Cardiac septum (tissue), 1 donor: ENCODE measurements at regions not wholly inside any gene's neighbourhood (a gene's known extent, or its start where the extent isn't known, plus 50 kb on each side); places are given as distances from the start of the nearest gene placed in this dataset.

Experiments used
- DNase-seq: peaks from one replicate; pipeline ENCODE4 v3.0.0-alpha.2; 2020; ENCODE audit warnings: low spot score
- intact Hi-C: fragments of 100-400 bp; cut with DNase I; formaldehyde crosslinking; loops from one replicate; pipeline ENCODE4 v1.14.0; 2022
- donor health status: DM: no; HTN: no; CAD: no.

- no peak for DNase-seq
- intact Hi-C loops, result loop anchor here (5.0 kb wide), 1 partner anchor 370 kb away; no protein-coding TSS in a partner anchor
These were observed 105.9 kb downstream of the LBH start for GRCh38 chr2:30336978-30337841.

- intact Hi-C loops, result loop anchor here (5.0 kb wide), 1 partner anchor 369 kb away; no protein-coding TSS in a partner anchor
- DNase-seq, result no peak
These were observed 107.1 kb downstream of the LBH start for GRCh38 chr2:30338475-30338874.

GRCh38 chr2:30339071-30339470 lies 107.7 kb downstream of the LBH start:
- no peak for DNase-seq
- intact Hi-C loops, result loop anchor here (5.0 kb wide), 1 partner anchor 368 kb away; no protein-coding TSS in a partner anchor

GRCh38 chr2:30341500-30342267 lies 105.4 kb upstream of the LCLAT1 start:
- no peak for DNase-seq
- intact Hi-C loops, result no loop called here

GRCh38 chr2:30346471-30347169 lies 100.4 kb upstream of the LCLAT1 start:
- intact Hi-C loops, result loop anchor here (1.0 to 5.0 kb wide), 6 partner anchors 62 to 236 kb away; partner anchors contain the start of gene LBH
- peak; percentile 93 for DNase-seq

GRCh38 chr2:30348825-30349224 lies 98.2 kb upstream of the LCLAT1 start:
- intact Hi-C loops, result loop anchor here (5.0 kb wide), 4 partner anchors 117 to 233 kb away; partner anchors contain the start of gene LBH
- DNase-seq, result no peak

GRCh38 chr2:30349691-30350090 lies 97.4 kb upstream of the LCLAT1 start:
- intact Hi-C loops, result loop anchor here (5.0 kb wide), 4 partner anchors 117 to 233 kb away; partner anchors contain the start of gene LBH

GRCh38 chr2:30351116-30351515 lies 95.9 kb upstream of the LCLAT1 start:
- intact Hi-C loops, result no loop called here
- DNase-seq, result peak; percentile 86

More at GRCh38 chr2:30349691-30350090, 97.4 kb upstream of the LCLAT1 start:
- no peak for DNase-seq

- no peak for DNase-seq
- intact Hi-C loops, result no loop called here
These were observed 95.1 kb upstream of the LCLAT1 start for GRCh38 chr2:30351949-30352348.

GRCh38 chr2:30354150-30354549 lies 92.9 kb upstream of the LCLAT1 start:
- intact Hi-C loops, result no loop called here
- no peak for DNase-seq

- intact Hi-C loops, result no loop called here
- no peak for DNase-seq
These were observed 92.4 kb upstream of the LCLAT1 start for GRCh38 chr2:30354621-30355020.

GRCh38 chr2:30355306-30355705 lies 91.7 kb upstream of the LCLAT1 start:
- DNase-seq, result no peak
- intact Hi-C loops, result no loop called here

GRCh38 chr2:30356071-30356470 lies 91.0 kb upstream of the LCLAT1 start:
- intact Hi-C loops, result no loop called here
- DNase-seq, result peak; percentile 35

GRCh38 chr2:30356776-30357175 lies 90.3 kb upstream of the LCLAT1 start:
- intact Hi-C loops, result no loop called here
- no peak for DNase-seq

- intact Hi-C loops, result no loop called here
- DNase-seq, result no peak
These were observed 88.7 kb upstream of the LCLAT1 start for GRCh38 chr2:30358351-30358750.

- intact Hi-C loops, result loop anchor here (1.0 kb wide), 1 partner anchor 49 kb away; no protein-coding TSS in a partner anchor
- DNase-seq, result no peak
These were observed 88.2 kb upstream of the LCLAT1 start for GRCh38 chr2:30358842-30359241.

GRCh38 chr2:30359644-30360167 lies 87.3 kb upstream of the LCLAT1 start:
- DNase-seq, result peak; percentile 90
- intact Hi-C loops, result loop anchor here (1.0 to 5.0 kb wide), 3 partner anchors 49 to 333 kb away; no protein-coding TSS in a partner anchor

- intact Hi-C loops, result loop anchor here (5.0 kb wide), 1 partner anchor 330 kb away; no protein-coding TSS in a partner anchor
- no peak for DNase-seq
These were observed 85.2 kb upstream of the LCLAT1 start for GRCh38 chr2:30361751-30362394.
